K562 (cell line): ENCODE measurements at regions not wholly inside any gene's neighbourhood (a gene's known extent, or its start where the extent isn't known, plus 50 kb on each side); places are given as distances from the start of the nearest gene placed in this dataset.

Experiments
- ATAC-seq: fragments of 200-7000 bp; cut with Tn5 transposase; 3 replicates; pipeline ENCODE4 v1.9.1; 2020; ENCODE audit warnings: moderate library complexity
- BruUV-seq: library from RNA; stranded (reverse); fragments of 400-500 nt; replicated peaks from 2 replicates; lab custom pipeline; 2021; lab: Mats Ljungman, UMichigan
- CTCF ChIA-PET: fragments of 300-600 bp; formaldehyde crosslinking; extraction: SDS; loops from one replicate; lab custom pipeline; 2021; ENCODE audit warnings: low intra/inter-chr PET ratio; lab: Yijun Ruan, JAX
- POLR2A ChIA-PET: fragments of 300-600, 350-650 bp; sonication (Branson Sonifier 250); formaldehyde crosslinking; extraction: SDS; loops from one replicate; lab custom pipeline; 2021; ENCODE audit warnings: antibody characterized with exemption, inconsistent platforms; lab: Yijun Ruan, JAX
- DNase-seq, 4 experiments: peaks; one replicate each; pipeline versions ENCODE4 v3.0.0 to v3.0.0-alpha.2; 2011 to 2018; ENCODE audit warnings: low spot score in 3 of 4, mixed read lengths in 3 of 4; ENCODE audit errors: extremely low read depth in 1 of 4
- FAIRE-seq: peaks from 2 replicates; lab custom pipeline; 2011; peaks lifted over from hg19 to GRCh38; lab: Jason Lieb, UNC
- H2AFZ ChIP-seq: 2 replicates; pipeline ENCODE4 v1.6.0; 2011; ENCODE audit warnings: low read depth, low read length, control low read depth, inconsistent platforms
- H3K27ac ChIP-seq: fragments of 200-600 bp; 3 replicates; pipeline ENCODE4 v1.8.0; 2011; ENCODE audit warnings: low read depth, mild to moderate bottlenecking, control low read depth, inconsistent platforms, low read length, moderate library complexity, mixed read lengths; ENCODE audit errors: extremely low read depth
- H3K27me3 ChIP-seq, 2 experiments: fragments of 300-600 bp in 1 of 2; 2 replicates in 1 of 2; 3 replicates in 1 of 2; pipeline versions ENCODE4 v1.6.0 to v1.8.0; 2011; ENCODE audit warnings: inconsistent platforms in 2 of 2, low read length in 2 of 2, mild to moderate bottlenecking in 1 of 2, mixed read lengths in 1 of 2, moderate library complexity in 1 of 2; ENCODE audit not compliant: control insufficient read depth in 2 of 2, insufficient read depth in 2 of 2
- H3K36me3 ChIP-seq: fragments of 300-600 bp; 3 replicates; pipeline ENCODE4 v1.8.0; 2011; ENCODE audit warnings: mild to moderate bottlenecking, low read length, inconsistent platforms; ENCODE audit not compliant: control insufficient read depth, insufficient read depth
- H3K4me1 ChIP-seq, 2 experiments: fragments of 200-600 bp in 1 of 2; replicated peaks in 1 of 2; 2 replicates in 1 of 2; 3 replicates in 1 of 2; pipeline versions ENCODE4 v1.5.1 to v1.8.0; 2011; ENCODE audit warnings: inconsistent platforms in 2 of 2, low read length in 2 of 2, mild to moderate bottlenecking in 1 of 2, mixed read lengths in 1 of 2, moderate library complexity in 1 of 2; ENCODE audit not compliant: control insufficient read depth in 2 of 2, insufficient read depth in 2 of 2
- H3K4me2 ChIP-seq: 2 replicates; pipeline ENCODE4 v1.6.1; 2011; ENCODE audit warnings: low read length, control low read depth, inconsistent platforms, mixed read lengths; ENCODE audit not compliant: insufficient read depth
- H3K4me3 ChIP-seq: fragments of 200-600 bp; sonication (generic), shearing (Covaris generic); 2 replicates; pipeline ENCODE4 v1.5.1; 2016; ENCODE audit warnings: control low read depth, inconsistent platforms
- H3K79me2 ChIP-seq: fragments of 200-600 bp; 3 replicates; pipeline ENCODE4 v1.8.0; 2011; ENCODE audit warnings: low read length, inconsistent platforms; ENCODE audit not compliant: control insufficient read depth, insufficient read depth
- H3K9ac ChIP-seq, 2 experiments: 2 replicates each; pipeline versions ENCODE4 v1.6.0 to v1.6.1; 2011; ENCODE audit warnings: low read depth in 2 of 2, low read length in 2 of 2, control low read depth in 1 of 2, inconsistent platforms in 1 of 2, mild to moderate bottlenecking in 1 of 2, mixed read lengths in 1 of 2; ENCODE audit not compliant: insufficient read depth in 1 of 2
- H3K9me1 ChIP-seq: one replicate; pipeline ENCODE4 v1.6.0; 2011; ENCODE audit warnings: inconsistent platforms, mild to moderate bottlenecking, low read length, moderate library complexity; ENCODE audit not compliant: control insufficient read depth, insufficient read depth
- H3K9me3 ChIP-seq: replicated peaks from 2 replicates; pipeline ENCODE4 v1.5.1; 2011; ENCODE audit warnings: low read depth, low read length, inconsistent platforms; ENCODE audit not compliant: control insufficient read depth, insufficient read depth
- H4K20me1 ChIP-seq: replicated peaks from 2 replicates; pipeline ENCODE4 v1.6.1; 2011; ENCODE audit warnings: low read length, inconsistent platforms, mixed read lengths; ENCODE audit not compliant: control insufficient read depth, insufficient read depth
- AFF1 ChIP-seq, 2 experiments: fragments of 450-650 bp; IDR thresholded peaks; 2 replicates each; pipeline ENCODE4 v1.6.1; 2018; ENCODE audit warnings: mild to moderate bottlenecking in 2 of 2, low read depth in 1 of 2; ENCODE audit not compliant: partially characterized antibody in 2 of 2
- BACH1 ChIP-seq: fragments of 200-800 bp; sonication (Bioruptor generic); IDR thresholded peaks from 2 replicates; pipeline ENCODE4 v1.6.1; 2016; ENCODE audit warnings: missing genetic modification characterization, missing compliant biosample characterization
- CGGBP1 ChIP-seq: fragments of 250-450 bp; sonication (Bioruptor Pico); IDR thresholded peaks from 2 replicates; pipeline ENCODE4 v1.9.0; 2021; ENCODE audit warnings: mild to moderate bottlenecking
- CREB3L1 ChIP-seq: fragments of 450-650 bp; IDR thresholded peaks from 2 replicates; pipeline ENCODE4 v1.6.1; 2014; ENCODE audit warnings: low read depth, mild to moderate bottlenecking, moderate library complexity, borderline replicate concordance
- CSDE1 ChIP-seq, 2 experiments: fragments of 450-650 bp; IDR thresholded peaks; 2 replicates each; pipeline ENCODE4 v1.6.1; 2016; ENCODE audit warnings: mild to moderate bottlenecking in 1 of 2
- DMBX1 ChIP-seq: fragments of 250-450 bp; sonication (Bioruptor Pico); IDR thresholded peaks from 2 replicates; pipeline ENCODE4 v1.8.0; 2022; ENCODE audit warnings: inconsistent platforms, mild to moderate bottlenecking, moderate library complexity, borderline replicate concordance
- HNRNPL ChIP-seq: fragments of 200-400 bp; formaldehyde crosslinking; IDR thresholded peaks from 2 replicates; pipeline ENCODE4 v1.6.1; 2017; ENCODE audit warnings: low read depth, mild to moderate bottlenecking, low read length
- MLLT1 ChIP-seq, 2 experiments: fragments of 450-650 bp; IDR thresholded peaks; 2 replicates each; pipeline ENCODE4 v1.6.1; 2016
- RB1 ChIP-seq: fragments of 450-650 bp; IDR thresholded peaks from 2 replicates; pipeline ENCODE4 v1.6.1; 2017; ENCODE audit warnings: low read depth, mild to moderate bottlenecking
- TAL1 ChIP-seq: fragments of 450-650 bp; IDR thresholded peaks from 2 replicates; pipeline ENCODE4 v1.6.1; 2016; ENCODE audit warnings: mild to moderate bottlenecking
- ZBTB5 ChIP-seq: fragments of 450-650 bp; IDR thresholded peaks from 2 replicates; pipeline ENCODE4 v1.6.1; 2017; ENCODE audit warnings: antibody characterized with exemption
- ZNF707 ChIP-seq: fragments of 250-450 bp; sonication (Bioruptor Pico); conservative IDR thresholded peaks from 2 replicates; pipeline ENCODE4 v1.8.0; 2022; ENCODE audit warnings: inconsistent platforms, mild to moderate bottlenecking, moderate library complexity
- in situ Hi-C: fragments of 300-500 bp; cut with MboI; formaldehyde crosslinking; loops from 4 replicates; pipeline ENCODE4 v1.15.0; 2018; ENCODE audit warnings: inconsistent platforms, mixed read lengths
- intact Hi-C: fragments of 100-400 bp; cut with micrococcal nuclease; formaldehyde crosslinking; loops from 2 replicates; pipeline ENCODE4 v1.14.2; 2022

GRCh38 chr4:17138847-17139246 lies 240.4 kb upstream of the LDB2 start:
- in situ Hi-C loops, result no loop called here
- intact Hi-C loops, result no loop called here
- no peaks in the 10 kb centered on the region for H3K27me3 ChIP-seq
- no peak overlapping the region for H3K4me3 ChIP-seq
- no peak overlapping the region for H3K9ac ChIP-seq
- H3K27ac ChIP-seq, result no peak overlapping the region
- DNase-seq (no peak), ATAC-seq (no peak), FAIRE-seq (no peak)
- no peak overlapping the region for H2AFZ ChIP-seq
- H3K4me1 ChIP-seq, result no peaks in the 10 kb centered on the region
- no peaks in the 10 kb centered on the region for H3K36me3 ChIP-seq
- TF ChIP-seq DMBX1 (no peak), RB1 (no peak), HNRNPL (no peak), BACH1 (tag) (no peak), ZNF707 (CRISPR knock-in tag) (no peak), CREB3L1 (no peak), ZBTB5 (no peak), CGGBP1 (CRISPR knock-in tag) (no peak), TAL1 (no peak), AFF1 (IDR thresholded peaks at IDR 0.05; ENCODE audit: low read depth in 1 of 2, partially characterized antibody in 2 of 2) (no peak), CSDE1 (IDR thresholded peaks at IDR 0.05) (no peak), MLLT1 (IDR thresholded peaks at IDR 0.05) (no peak)
- no peaks in the 10 kb centered on the region for H3K79me2 ChIP-seq
- CTCF ChIA-PET, result no interaction called here
- no peaks in the 10 kb centered on the region for H3K9me1 ChIP-seq
- H3K9me3 ChIP-seq, result no peaks in the 10 kb centered on the region
- H3K4me2 ChIP-seq, result no peak overlapping the region
- no TSS peak for BruUV-seq
- H4K20me1 ChIP-seq, result no peaks in the 10 kb centered on the region
- POLR2A ChIA-PET, result no interaction called here
